Fibroblast of the aortic adventitia (primary cell): ENCODE measurements at regions not wholly inside any gene's neighbourhood (a gene's known extent, or its start where the extent isn't known, plus 50 kb on each side); places are given as distances from the start of the nearest gene placed in this dataset.
A peak's percentile ranks its signal among the peaks of the same experiment; 100 is the strongest.

Source experiments
- DNase-seq: peaks from one replicate; pipeline ENCODE4 v3.0.0-alpha.2; 2010; ENCODE audit warnings: low read depth
- H3K4me3 ChIP-seq: 2 replicates; pipeline ENCODE4 v1.5.1; 2011; ENCODE audit warnings: low read depth, mild to moderate bottlenecking, control low read depth, low read length, moderate library complexity
- TF ChIP-seq, protein P1 (sequence below): IDR thresholded peaks from 2 replicates; pipeline ENCODE4 v1.5.1; 2011; ENCODE audit warnings: mild to moderate bottlenecking, low read length, control low read depth, inconsistent platforms; ENCODE audit not compliant: insufficient read depth

DNA sequence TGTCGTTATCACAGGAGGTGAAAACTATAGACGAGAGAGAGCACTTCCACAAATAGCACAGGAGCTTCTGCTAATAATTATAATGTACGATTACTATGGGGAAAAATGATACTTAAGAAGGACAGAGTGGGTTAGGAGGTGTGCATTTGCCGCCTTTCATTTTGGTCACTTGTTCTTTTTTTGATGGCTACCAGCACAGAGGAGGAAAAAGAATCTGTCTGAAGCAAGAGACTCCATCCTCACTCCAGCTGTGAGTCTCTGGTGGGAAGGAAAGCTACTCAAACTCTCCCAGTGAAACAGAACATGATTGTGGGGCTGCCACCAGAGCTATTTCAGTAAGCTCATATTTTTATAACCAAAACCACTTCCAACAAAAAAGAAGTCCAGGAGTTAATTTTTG, 270.4 kb upstream of the TMEM161B start:
- TF ChIP-seq, protein P1, sequence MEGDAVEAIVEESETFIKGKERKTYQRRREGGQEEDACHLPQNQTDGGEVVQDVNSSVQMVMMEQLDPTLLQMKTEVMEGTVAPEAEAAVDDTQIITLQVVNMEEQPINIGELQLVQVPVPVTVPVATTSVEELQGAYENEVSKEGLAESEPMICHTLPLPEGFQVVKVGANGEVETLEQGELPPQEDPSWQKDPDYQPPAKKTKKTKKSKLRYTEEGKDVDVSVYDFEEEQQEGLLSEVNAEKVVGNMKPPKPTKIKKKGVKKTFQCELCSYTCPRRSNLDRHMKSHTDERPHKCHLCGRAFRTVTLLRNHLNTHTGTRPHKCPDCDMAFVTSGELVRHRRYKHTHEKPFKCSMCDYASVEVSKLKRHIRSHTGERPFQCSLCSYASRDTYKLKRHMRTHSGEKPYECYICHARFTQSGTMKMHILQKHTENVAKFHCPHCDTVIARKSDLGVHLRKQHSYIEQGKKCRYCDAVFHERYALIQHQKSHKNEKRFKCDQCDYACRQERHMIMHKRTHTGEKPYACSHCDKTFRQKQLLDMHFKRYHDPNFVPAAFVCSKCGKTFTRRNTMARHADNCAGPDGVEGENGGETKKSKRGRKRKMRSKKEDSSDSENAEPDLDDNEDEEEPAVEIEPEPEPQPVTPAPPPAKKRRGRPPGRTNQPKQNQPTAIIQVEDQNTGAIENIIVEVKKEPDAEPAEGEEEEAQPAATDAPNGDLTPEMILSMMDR, result no peak
- H3K4me3 ChIP-seq, result no peak overlapping the region
- no peak for DNase-seq

DNA sequence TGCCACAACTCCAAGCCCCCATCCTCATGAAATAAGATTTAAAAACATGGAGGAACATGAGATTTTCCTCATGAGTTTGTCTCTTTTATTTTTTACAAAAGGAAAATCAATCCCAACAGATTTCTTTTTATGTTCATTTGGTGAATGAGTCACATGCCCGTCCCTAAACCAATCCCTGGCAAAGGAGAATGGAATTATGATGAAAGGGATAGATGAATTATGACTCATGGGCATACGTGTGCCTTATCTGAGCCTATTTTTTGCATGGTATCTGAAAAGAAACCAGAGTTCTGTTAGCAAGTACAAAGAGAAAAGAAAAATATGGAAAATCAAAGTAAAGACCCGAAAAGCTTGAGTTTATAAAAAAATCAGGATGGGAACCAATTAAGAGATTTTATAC, 267.5 kb upstream of the TMEM161B start:
- DNase-seq, result peak; percentile 3
- TF ChIP-seq, protein P1, result no peak
- no peak overlapping the region for H3K4me3 ChIP-seq

DNA sequence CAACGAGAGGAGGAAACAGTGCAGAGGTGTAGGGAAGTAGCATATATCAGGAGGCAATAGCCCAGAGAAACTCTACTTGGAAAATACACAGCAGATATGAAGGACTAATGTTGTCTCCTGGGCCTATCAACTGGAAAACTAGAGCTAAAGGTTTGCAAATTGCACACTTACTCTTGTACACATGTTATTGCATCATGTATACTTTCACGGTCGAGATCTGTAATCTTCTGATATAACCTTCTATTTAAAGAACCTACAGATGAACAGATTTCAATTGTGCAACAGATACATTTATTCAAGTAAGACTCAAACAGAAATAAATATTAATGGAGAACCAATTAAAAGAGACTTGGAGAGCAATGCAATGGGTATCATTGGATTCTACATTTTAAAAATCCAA, 256.3 kb upstream of the TMEM161B start:
- no peak overlapping the region for H3K4me3 ChIP-seq
- DNase-seq, result no peak
- TF ChIP-seq, protein P1, result no peak

DNA sequence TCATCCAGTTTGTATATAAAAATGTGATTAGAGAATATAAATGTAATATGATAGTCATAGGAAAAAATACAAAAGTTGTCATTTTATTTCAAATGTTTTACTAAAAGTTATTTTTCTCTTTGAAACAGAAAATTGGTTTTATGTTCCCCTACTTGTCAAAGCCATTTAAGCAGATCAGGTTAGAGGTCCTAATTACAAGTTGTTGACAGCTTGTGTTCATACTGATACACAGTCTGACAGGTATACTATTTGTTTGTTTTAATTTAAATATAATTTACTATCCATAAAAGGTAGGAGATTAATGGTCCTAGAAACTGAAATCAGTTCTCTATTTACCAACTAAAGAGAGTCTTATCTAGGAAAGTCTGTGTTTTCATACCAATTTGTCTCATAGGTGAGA, 250.4 kb upstream of the TMEM161B start:
- no peak for DNase-seq
- TF ChIP-seq, protein P1, result no peak
- H3K4me3 ChIP-seq, result no peak overlapping the region

DNA sequence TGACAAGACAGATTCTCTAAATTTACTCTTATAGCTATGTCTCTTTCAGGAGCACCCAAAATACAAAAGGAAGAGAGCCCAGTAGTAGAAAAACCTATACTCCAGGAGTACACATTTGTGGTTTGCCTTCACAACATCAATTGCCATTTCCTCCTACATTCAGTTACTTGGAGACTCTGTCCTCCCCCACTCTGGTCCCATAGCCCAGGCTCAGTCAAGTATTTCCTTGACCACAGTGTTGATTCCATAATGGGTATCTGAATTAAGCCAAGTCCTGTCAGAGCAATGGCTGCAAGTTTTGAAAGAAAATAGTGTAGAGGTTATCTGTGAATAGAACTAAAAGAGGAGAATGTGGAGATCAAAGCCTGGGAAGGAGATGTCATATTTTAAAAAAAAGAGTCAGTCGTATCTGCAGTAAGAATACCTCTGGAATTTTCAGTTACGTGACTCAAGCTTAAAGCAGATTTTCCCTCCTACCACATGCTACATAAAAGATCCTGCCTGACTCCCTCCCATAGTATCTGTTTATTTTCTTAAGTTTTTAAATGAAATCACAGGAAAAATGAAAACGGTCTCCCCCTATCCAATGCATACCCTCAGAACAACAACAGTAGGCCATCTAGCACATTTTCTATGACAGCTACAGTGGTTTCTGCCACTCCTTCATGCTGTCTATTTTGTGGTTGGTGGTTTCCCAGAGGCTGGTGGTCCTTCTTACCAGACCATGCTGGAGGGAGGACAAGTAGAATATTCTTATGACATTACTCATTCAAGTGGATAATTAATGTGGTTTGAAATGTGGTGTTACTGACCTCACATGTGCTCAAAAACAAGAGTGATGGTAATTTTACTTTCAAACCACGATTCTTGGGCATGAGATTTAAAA, 249.7 kb upstream of the TMEM161B start:
- TF ChIP-seq, protein P1, result no peak
- DNase-seq, result no peak

DNA sequence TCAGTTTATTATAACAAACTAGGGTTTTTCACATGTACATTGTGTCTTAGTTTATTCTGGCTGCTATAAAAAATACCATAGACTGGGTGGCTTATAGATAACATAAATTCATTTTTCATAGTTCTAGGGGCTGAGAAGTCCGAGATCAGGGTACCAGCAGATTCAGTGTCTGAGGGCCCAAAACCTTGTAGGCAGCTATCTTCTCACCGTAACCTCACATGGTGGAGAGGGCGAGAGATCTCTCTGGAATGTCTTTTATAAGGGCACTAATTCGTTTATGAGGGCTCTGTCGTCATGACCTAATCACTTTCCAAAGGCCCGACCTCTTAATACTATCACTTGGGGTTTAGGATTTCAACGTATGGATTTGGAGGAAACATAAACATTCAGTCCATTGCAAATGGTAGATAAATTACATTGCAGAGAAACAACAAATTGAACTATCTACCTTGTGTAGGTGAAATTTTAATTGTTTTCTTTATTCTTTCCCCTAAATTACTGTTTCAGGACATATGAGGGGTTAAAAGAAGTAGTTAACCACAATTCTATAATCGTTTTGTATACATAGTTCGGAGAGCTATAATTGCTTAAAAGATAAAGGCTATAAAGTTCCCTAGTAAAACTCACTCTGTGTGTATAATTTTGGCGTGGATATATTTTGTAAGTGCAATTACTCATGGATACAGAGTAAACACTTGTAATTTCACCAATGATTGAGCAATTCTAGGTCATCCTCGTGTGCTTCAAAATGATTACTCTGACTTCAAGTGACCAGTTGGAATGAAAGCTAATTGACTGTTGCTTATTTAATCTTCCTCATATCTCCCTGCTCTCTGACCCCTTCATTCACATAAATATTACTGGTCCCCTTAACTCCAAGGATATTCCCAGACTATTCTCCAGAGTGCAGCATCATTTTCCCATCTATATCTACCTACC, 247.5 kb upstream of the TMEM161B start:
- DNase-seq, result no peak
- TF ChIP-seq, protein P1, result no peak
- H3K4me3 ChIP-seq, result no peak overlapping the region

More for the DNA sequence above, 249.7 kb upstream of the TMEM161B start:
- no peak overlapping the region for H3K4me3 ChIP-seq
